H1 (cell line): ENCODE measurements at regions not wholly inside any gene's neighbourhood (a gene's known extent, or its start where the extent isn't known, plus 50 kb on each side); places are given as distances from the start of the nearest gene placed in this dataset.

ENCODE experiments used
- ATF3 ChIP-seq: IDR thresholded peaks from 2 replicates; pipeline ENCODE4 v1.6.1; 2011; ENCODE audit warnings: low read depth, mild to moderate bottlenecking, low read length; ENCODE audit not compliant: insufficient read depth
- CTCF ChIP-seq, 3 experiments: IDR thresholded peaks; 1 replicate in 2 of 3; 2 replicates in 1 of 3; pipeline versions ENCODE4 v1.5.1 to v1.6.1; 2011; ENCODE audit warnings: low read length in 3 of 3, mild to moderate bottlenecking in 3 of 3, inconsistent platforms in 2 of 3, low read depth in 1 of 3, moderate library complexity in 1 of 3; ENCODE audit not compliant: insufficient read depth in 1 of 3; ENCODE audit errors: control extremely low read depth in 1 of 3
- EP300 ChIP-seq, 2 experiments: IDR thresholded peaks; 1 replicate in 1 of 2; 2 replicates in 1 of 2; pipeline ENCODE4 v1.6.1; 2011 to 2012; ENCODE audit warnings: low read depth in 2 of 2, low read length in 2 of 2, mild to moderate bottlenecking in 2 of 2, borderline replicate concordance in 1 of 2, inconsistent platforms in 1 of 2, moderate library complexity in 1 of 2
- POU5F1 ChIP-seq: IDR thresholded peaks from 2 replicates; pipeline ENCODE4 v1.6.1; 2011; ENCODE audit warnings: low read depth, mild to moderate bottlenecking, low read length, moderate library complexity
- USF2 ChIP-seq: IDR thresholded peaks from 2 replicates; pipeline ENCODE4 v1.6.1; 2011; ENCODE audit warnings: low read length, improper control_type of control experiment

- TF ChIP-seq CTCF (IDR thresholded peaks at IDR 0.05; ENCODE audit: control extremely low read depth in 1 of 3, insufficient read depth in 1 of 3, low read depth in 1 of 3, low read length in 3 of 3) (no peak), EP300 (IDR thresholded peaks at IDR 0.05; ENCODE audit: borderline replicate concordance in 1 of 2, low read depth in 2 of 2, low read length in 2 of 2) (no peak), POU5F1 (no peak), USF2 (no peak), ATF3 (no peak)
Observed at GRCh38 chr4:158002173-158002572, 170.7 kb downstream of the GASK1B start.
